NOMO-1 treated with dmso at 0.1 percent for 144 hours (cell line): ENCODE measurements at regions not wholly inside any gene's neighbourhood (a gene's known extent, or its start where the extent isn't known, plus 50 kb on each side); places are given as distances from the start of the nearest gene placed in this dataset.
"Not testable (repeated sequence)": the region's sequence is repeated elsewhere in the genome, so short reads cannot be mapped to it uniquely, and the experiment has no call there.

Experiments
- DNase-seq: peaks from one replicate; lab custom pipeline; 2025; ENCODE audit not compliant: unreplicated experiment; lab: John Stamatoyannopoulos, UW

DNA sequence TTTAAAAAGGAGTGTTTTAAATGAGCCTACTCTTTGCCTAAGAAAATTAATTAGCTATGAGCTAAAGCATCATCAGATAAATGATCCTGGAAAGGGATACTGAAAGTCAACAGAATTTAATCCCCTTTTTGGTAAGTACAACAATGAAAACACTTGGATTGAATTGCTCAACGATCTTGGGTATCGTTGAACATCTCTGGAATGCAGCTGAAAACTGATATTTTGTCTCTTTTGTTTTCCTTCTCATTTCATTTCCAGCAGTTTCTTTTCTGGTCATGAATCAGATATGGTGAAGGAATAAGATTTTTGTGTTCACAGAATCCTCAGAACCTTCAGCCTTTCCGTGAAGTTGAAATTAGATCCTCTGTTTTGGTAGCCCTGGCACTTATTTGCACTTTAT lies 771.2 kb downstream of the FSCB start:
- no peak for DNase-seq

DNA sequence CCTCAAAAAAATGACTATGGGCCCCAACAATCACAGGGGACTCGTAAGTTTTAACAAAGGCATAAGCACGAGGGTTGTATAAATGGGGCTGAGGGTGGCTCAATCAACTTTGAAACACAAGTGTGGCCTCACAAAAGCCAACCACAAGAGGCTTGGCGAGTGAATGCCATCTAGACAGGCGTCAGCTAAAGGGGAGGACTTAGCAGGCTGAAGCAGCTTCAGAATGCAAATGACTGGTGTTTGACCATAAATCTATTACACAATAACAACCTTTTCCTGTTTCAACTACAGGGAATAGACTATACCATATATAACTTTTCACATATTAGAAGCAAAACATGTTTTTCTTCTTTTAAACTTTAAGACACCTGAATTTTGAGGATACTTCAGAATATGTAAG lies 777.9 kb downstream of the FSCB start:
- peak; percentile 49 for DNase-seq

DNA sequence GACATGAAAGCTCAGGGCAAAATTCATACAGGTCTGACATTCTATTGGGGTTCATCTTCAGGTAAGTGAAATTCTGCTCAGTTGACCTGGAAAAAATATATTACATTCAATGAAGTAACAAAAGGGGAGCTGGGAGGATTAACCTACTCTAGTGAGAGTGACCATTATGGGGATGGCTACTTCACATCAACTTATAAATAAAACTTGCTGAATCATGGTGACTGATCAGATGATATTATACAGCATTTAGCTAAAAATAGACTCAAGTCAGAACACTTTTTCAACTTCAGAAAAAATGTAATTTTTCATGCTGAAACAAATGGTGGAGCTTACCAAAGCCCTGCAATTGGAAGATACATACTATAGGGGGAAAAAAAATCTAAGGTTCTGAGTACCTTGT lies 800.2 kb downstream of the FSCB start:
- no peak for DNase-seq

- not testable (repeated sequence) for DNase-seq
These were observed 808.4 kb downstream of the FSCB start for GRCh38 chr14:43698561-43699284.

- no peak for DNase-seq
These were observed 810.1 kb downstream of the FSCB start for GRCh38 chr14:43697003-43697402.

GRCh38 chr14:43692706-43693105 lies 814.4 kb downstream of the FSCB start:
- no peak for DNase-seq

DNA sequence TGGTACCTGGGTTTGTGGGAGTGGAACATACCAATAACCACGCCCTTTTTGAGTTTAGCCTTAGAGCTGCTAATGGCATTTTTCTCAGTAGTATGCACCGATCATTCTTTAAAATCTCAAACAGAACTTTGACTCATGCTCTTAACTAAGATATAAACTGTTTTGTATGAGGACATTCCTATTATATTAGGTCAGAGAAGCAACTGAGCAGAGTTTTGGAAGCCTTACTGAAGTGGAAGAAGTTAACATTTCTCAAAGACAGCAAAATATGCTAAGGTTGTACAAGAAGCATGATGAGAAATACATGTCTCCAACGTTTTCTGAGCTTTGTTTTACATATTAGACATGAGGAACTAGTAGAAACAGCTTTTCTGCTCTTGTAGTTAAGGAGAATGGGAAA lies 819.2 kb downstream of the FSCB start:
- no peak for DNase-seq

DNA sequence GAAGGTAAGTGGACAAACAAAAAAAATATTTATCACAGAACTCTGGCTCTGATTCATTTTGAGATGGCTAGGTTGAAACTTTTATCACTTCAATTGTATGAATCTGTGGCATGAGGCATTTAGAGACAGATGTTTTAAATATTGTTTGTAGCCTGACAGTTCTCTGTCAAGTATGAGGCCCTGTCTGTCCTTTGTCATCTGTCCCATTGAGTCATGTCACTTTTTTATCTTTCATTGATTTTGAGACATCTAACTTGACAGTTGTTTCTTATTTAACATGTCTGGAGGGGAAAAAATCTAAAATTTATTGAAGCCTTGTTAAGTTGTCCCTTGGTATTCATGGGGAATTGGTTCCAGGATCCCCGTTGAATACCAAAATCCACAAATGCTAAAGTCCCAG lies 829.5 kb downstream of the FSCB start:
- DNase-seq, result no peak

DNA sequence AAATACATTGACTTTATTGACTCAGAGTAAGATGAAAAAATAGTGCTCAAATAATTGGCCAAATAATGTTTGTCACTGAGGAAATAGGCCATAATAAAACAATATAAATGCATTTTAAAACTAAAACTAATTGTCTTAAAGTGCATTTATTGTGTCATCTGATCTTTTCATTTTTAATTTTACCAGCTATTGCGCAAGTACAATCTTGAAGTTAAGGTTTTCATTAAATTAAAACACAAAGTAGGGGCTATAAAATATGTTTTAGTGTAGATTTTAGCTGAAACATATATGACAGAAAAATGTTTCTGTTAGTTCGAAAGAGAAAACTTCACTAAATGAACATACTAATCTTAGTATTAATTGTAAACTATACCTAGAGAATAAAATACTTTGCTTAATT lies 832.8 kb downstream of the FSCB start:
- no peak for DNase-seq

GRCh38 chr14:43671716-43672485 lies 835.2 kb downstream of the FSCB start:
- DNase-seq, result no peak

GRCh38 chr14:43669355-43669754 lies 837.7 kb downstream of the FSCB start:
- DNase-seq, result no peak

DNA sequence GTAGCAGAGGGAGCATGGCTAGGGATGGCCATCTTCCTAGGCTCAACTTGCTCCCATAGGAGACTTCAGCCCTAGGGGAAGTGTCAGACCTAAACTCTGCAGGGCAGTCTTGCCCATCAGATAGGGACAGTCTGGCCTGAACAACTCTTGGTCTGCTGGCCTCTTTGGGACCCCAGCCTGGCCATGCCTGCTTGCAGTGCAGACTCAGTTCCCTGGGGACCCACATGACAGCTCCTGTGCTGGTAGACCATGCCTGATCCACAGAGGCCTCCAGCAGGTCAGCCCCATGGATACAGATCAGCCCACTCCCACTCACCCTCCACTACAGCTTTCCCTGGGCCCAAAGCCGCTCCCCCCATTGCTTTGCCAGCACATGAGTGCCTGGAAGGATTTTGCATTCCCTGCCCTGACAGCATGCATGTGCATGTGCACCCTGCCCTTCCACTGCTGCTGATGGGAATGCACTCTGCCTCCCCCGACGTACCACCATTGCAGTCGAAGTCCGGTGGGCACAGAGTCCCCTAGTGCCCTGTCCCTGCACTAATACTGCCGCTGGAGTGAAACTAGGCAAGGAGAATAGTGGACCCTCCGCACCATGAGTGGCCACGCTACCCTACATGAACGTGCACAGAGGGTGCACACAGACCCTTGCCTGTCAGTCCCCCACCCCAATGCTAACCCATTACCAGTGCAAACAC lies 841.4 kb downstream of the FSCB start:
- no peak for DNase-seq

- not testable (repeated sequence) for DNase-seq
These were observed 851.9 kb downstream of the FSCB start for GRCh38 chr14:43655194-43655593.

DNA sequence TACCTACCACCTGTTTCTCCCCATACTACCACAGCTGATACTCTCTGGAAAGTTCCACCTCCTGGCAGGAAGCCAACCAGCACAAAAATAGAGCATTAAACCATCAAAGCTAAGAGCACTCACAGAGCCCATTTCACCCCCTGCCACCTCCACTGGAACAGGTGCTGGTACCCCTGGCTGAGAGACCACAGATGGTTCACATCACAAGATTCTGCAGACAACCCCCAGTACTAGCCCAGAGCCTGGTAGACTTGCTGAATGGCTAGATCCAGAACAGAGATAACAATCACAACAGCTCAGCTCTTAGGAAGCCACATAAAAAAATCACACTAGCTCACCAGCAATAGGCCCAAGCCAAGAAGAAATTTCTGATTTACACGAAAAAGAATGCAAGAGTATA lies 855.2 kb downstream of the FSCB start:
- DNase-seq, result no peak

DNA sequence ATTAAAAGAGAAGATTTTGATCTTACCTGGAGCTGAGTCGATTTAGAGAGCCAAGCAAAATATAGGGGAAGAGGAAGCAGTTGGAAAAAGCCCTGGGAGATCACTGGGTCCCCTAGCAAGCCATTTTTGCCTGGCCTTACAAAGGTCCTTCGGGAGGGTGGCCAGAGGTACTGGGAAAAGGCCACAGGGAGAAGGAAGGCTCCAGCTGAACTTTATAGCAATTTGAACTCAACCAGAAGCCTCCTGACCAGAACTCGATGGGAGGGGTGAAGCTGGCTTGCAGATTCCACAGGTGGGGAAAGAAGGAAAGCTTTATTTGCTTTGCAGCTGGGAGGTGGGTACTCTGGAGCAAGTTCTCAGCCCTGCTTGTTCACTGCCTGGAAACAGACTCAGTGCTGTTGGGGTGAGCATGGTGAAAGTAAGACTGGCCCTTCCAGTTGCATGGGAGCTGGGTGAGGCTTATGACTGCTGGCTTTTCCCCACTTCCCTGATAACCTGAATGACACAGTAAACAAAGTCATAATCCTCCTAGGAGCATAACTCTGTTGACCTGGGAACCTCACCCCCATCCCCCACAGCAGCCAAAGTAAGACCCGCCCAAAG lies 855.8 kb downstream of the FSCB start:
- DNase-seq, result no peak

GRCh38 chr14:43649508-43649907 lies 857.6 kb downstream of the FSCB start:
- no peak for DNase-seq

DNA sequence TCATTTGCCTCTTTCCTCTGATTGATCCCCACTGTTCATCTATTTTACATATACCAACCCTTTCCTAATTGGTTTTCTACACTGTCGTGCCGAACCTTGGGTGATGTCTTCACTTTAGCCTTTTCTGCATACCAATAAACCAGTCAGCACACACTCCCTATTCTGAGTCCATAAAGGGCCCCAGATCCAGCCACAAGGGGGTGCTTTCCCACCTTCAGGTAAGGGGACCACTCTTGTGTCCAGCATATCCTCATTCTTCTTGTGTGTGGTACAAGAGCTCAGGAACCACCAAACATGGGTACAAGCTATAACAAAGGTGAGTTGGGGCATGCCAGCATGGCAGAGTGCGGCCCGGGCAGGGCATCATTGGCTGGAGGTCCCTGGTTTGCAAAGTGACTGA lies 859.8 kb downstream of the FSCB start:
- DNase-seq, result no peak

DNA sequence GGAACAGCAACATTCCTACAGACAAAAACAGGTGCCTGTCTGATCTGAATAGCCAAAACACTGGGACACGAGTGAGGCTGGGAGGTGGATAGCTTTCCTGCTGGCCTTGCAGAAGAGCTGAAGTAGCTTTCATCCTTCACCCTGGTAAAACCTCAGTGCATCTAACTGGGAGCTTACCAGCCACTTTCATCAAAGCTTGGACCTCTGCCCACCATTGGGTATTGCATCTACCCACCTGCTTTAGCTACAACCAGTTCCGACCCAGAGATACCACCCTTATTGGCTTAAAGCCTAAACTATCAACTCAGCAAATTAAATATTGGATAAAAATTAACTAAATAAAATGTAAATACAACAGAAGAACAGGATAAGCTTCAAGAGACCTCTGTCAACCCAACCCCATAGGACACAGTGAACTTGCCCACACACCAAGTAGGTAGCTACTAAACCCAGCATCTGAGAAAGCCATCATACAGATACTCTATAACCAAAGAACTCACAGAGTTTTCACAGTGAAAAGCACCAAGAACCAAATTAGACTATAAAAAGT lies 866.3 kb downstream of the FSCB start:
- no peak for DNase-seq

- DNase-seq, result no peak
These were observed 881.8 kb downstream of the FSCB start for GRCh38 chr14:43625294-43625693.

- DNase-seq, result no peak
These were observed 885.8 kb downstream of the FSCB start for GRCh38 chr14:43621282-43621681.

- DNase-seq, result no peak
These were observed 911.8 kb downstream of the FSCB start for GRCh38 chr14:43595096-43595772.
